Chondrocyte (in vitro differentiated cells): ENCODE measurements at regions not wholly inside any gene's neighbourhood (a gene's known extent, or its start where the extent isn't known, plus 50 kb on each side); places are given as distances from the start of the nearest gene placed in this dataset.
A peak's percentile ranks its signal among the peaks of the same experiment; 100 is the strongest.

Experiments used
- DNase-seq: peaks from one replicate; pipeline ENCODE4 v3.0.0; 2021; ENCODE audit warnings: mixed read lengths, low spot score
- H3K27ac Mint-ChIP-seq: one replicate; pipeline ENCODE4 v1.8.0; 2021; ENCODE audit warnings: mild to moderate bottlenecking, moderate library complexity, mixed read lengths; ENCODE audit not compliant: unreplicated experiment
- H3K27me3 Mint-ChIP-seq: 2 replicates; pipeline ENCODE4 v1.8.0; 2021; ENCODE audit warnings: low read depth, mixed read lengths
- H3K36me3 Mint-ChIP-seq: 2 replicates; pipeline ENCODE4 v1.8.0; 2021; ENCODE audit warnings: low read depth, mixed read lengths
- H3K4me1 Mint-ChIP-seq: 2 replicates; pipeline ENCODE4 v1.8.0; 2021; ENCODE audit warnings: low read depth, mild to moderate bottlenecking, mixed read lengths
- H3K4me3 Mint-ChIP-seq: one replicate; pipeline ENCODE4 v1.8.0; 2021; ENCODE audit warnings: mild to moderate bottlenecking, moderate library complexity, mixed read lengths; ENCODE audit not compliant: unreplicated experiment
- H3K9me3 Mint-ChIP-seq: 2 replicates; pipeline ENCODE4 v1.8.0; 2021; ENCODE audit warnings: low read depth, mixed read lengths
- CTCF ChIP-seq: fragments of 200-600 bp; sonication (generic); IDR thresholded peaks from 2 replicates; pipeline ENCODE4 v1.5.0; 2021; ENCODE audit warnings: antibody characterized with exemption, mild to moderate bottlenecking, moderate library complexity

GRCh38 chr2:59385971-59386370 is 1144.8 kb upstream of the FANCL start:
- no peak for TF ChIP-seq CTCF

GRCh38 chr2:59383473-59383872 is 1142.3 kb upstream of the FANCL start:
- DNase-seq: no peak
- no peak for TF ChIP-seq CTCF
- Mint-ChIP-seq H3K9me3 (peaks cover 26% of the 10 kb centered on the region), H3K4me3 (no peak overlapping the region), H3K27ac (no peak overlapping the region), H3K36me3 (no peaks in the 10 kb centered on the region), H3K27me3 (no peaks in the 10 kb centered on the region), H3K4me1 (no peaks in the 10 kb centered on the region)

More at GRCh38 chr2:59385971-59386370, 1144.8 kb upstream of the FANCL start:
- H3K4me1 Mint-ChIP-seq: peaks cover 11% of the 10 kb centered on the region
- no peak for DNase-seq
- H3K36me3 Mint-ChIP-seq: no peaks in the 10 kb centered on the region
- H3K27me3 Mint-ChIP-seq: no peaks in the 10 kb centered on the region
- H3K27ac Mint-ChIP-seq: no peak overlapping the region
- H3K9me3 Mint-ChIP-seq: peaks cover 3% of the 10 kb centered on the region
- no peak overlapping the region for H3K4me3 Mint-ChIP-seq

- DNase-seq: peak; percentile 52
- no peak overlapping the region for H3K27ac Mint-ChIP-seq
- no peaks in the 10 kb centered on the region for H3K36me3 Mint-ChIP-seq
- TF ChIP-seq CTCF: no peak
- no peak overlapping the region for H3K4me3 Mint-ChIP-seq
- peaks cover 29% of the 10 kb centered on the region for H3K9me3 Mint-ChIP-seq
- no peaks in the 10 kb centered on the region for H3K4me1 Mint-ChIP-seq
- H3K27me3 Mint-ChIP-seq: no peaks in the 10 kb centered on the region
Measured at GRCh38 chr2:59378127-59378526, 1137.0 kb upstream of the FANCL start.

- no peak for DNase-seq
- peaks cover 5% of the 10 kb centered on the region for H3K27me3 Mint-ChIP-seq
- TF ChIP-seq CTCF: no peak
- H3K4me3 Mint-ChIP-seq: no peak overlapping the region
- no peaks in the 10 kb centered on the region for H3K4me1 Mint-ChIP-seq
- H3K27ac Mint-ChIP-seq: no peak overlapping the region
- no peaks in the 10 kb centered on the region for H3K36me3 Mint-ChIP-seq
- peaks cover 5% of the 10 kb centered on the region for H3K9me3 Mint-ChIP-seq
Measured at GRCh38 chr2:59366288-59366687, 1125.2 kb upstream of the FANCL start.

GRCh38 chr2:59354498-59354897 is 1113.4 kb upstream of the FANCL start:
- Mint-ChIP-seq H3K4me3 (no peak overlapping the region), H3K36me3 (no peaks in the 10 kb centered on the region), H3K4me1 (no peaks in the 10 kb centered on the region), H3K27ac (no peak overlapping the region), H3K9me3 (no peaks in the 10 kb centered on the region), H3K27me3 (peaks cover 6% of the 10 kb centered on the region)
- no peak for DNase-seq
- no peak for TF ChIP-seq CTCF
